NCI-H526 (cell line): ENCODE measurements at regions not wholly inside any gene's neighbourhood (a gene's known extent, or its start where the extent isn't known, plus 50 kb on each side); places are given as distances from the start of the nearest gene placed in this dataset.

Experiments used
- DNase-seq, 2 experiments: peaks; one replicate each; lab custom pipeline; 2025; lab: John Stamatoyannopoulos, UW

DNA sequence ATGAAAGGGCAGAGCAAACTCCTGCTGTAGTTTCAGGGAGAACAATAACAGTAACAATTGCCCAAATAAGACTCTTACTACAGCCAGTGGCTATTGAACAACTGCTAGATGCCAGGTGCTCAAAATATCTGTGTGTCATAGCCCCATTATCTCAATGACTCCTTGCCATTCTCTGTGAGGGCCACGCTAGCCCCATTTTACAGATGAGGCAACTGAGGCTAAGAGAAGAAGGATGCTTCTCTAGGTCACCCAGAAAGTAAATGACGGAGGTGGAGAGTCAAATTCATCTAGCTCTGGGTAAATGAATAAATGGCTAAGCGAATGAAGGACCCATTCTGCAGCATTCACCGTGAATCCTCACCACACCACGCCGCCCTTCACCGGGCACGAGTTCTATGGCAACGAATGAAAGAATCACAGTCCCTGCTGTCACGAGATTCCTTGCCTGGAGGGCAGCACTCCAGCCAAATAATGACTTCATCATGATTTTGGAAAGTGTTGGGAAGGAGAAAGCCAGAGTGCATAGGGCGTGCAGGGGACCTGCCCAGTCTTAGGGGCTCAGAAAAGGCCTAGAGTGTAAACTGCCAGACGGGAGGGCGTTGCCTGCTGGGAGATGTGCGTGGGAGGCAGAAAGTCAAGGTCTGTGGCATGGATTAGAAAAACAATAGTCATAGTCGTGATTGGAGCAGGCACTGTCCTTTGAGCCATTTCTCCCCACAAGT is 147.2 kb downstream of the C9orf50 start:
- no peak for DNase-seq

- no peak for DNase-seq
Measured at GRCh38 chr9:129472651-129473102, 148.2 kb downstream of the C9orf50 start.

DNA sequence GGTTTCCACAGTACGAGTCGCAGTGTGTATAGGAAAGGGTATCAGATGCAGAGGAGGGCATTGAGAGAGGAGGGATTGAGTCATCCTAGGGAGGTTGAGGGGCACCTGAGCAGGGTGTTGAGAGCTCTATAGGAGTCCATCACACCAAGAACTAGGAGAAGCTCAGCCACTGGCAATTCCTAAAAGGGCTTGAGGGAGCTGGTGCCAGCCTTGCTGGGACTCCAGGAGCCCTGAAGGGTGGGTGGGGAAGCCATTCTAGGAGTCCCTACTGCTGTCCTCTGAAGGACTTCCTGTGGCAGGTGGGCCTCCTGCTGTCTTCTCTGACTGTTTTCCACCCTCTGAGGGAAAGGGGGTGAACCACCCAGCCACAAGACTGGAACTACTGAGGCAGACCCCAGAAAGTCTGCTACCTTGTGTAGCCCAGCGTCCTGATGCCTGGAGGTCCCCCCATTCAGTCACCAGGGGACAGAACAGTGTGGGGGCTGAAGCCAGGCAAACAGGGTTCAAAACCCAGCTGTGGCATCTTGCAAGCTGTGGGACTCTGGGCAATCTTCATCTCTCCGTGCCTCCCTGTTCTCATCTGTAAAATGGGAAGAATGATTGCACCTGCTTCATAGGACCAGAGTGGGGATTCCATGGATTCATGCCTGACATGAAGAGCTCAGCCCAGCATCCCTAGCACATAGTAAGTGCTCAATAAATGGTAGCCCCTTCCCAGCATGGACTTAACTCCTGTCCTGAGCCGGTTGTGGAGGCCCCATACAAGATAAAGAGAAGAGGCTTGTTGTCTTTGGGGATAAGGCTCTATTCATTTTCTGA is 149.5 kb downstream of the C9orf50 start:
- DNase-seq: no peak

DNA sequence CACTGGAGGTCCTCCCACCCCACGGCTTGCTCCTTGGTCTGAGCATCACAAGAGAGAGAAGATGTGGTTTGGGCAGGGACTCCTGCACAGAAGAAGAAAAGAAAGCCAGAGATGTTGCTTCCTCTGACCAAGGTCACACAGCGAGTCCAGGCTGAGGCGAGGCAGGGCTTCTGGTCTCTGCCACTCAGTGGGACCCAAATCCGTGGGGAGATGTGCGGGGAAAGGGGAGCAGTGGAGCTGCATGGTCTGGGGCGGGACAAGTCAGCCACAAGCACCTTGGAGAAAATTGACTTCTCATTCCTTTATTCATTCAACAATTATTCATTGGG is 150.9 kb downstream of the C9orf50 start:
- no peak for DNase-seq

DNA sequence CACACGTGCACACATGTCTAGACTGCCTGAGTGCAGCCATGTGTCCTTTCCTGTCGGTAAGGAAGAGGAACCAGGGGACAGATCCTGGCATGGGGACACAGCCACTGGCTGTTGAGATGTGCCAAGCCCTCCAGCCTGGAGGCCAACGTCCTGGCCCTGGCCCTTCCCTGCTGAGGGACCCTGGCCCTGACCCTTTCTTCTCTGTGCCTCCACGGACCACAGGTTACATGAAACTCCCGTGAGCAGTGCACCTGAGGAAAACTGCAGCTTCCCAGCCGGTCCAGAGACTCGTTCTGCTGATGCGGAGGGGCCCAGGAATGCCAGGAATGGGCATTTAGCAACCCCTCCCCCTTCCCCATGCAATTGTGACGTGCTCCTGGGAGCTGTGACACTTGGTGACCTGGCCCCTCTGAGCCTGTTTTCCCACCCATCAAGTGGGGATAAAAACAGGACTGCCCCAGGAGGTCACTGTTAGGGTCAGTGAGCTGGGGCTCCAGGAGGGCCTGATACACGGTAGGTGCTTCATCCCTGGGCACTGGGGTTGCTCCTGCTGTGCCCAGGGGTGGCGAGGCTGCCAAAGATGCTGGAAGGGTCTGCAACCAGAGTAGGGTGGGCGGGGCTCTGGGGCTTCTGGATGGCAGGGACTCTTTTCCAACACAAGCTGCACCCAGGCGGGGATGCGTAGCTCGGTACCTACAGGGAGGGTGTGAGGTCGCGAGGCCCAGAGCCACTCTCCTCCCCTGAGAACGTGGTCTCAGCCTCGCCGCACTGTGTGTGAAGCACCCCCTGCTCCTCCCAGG is 151.5 kb downstream of the C9orf50 start:
- DNase-seq: no peak

DNA sequence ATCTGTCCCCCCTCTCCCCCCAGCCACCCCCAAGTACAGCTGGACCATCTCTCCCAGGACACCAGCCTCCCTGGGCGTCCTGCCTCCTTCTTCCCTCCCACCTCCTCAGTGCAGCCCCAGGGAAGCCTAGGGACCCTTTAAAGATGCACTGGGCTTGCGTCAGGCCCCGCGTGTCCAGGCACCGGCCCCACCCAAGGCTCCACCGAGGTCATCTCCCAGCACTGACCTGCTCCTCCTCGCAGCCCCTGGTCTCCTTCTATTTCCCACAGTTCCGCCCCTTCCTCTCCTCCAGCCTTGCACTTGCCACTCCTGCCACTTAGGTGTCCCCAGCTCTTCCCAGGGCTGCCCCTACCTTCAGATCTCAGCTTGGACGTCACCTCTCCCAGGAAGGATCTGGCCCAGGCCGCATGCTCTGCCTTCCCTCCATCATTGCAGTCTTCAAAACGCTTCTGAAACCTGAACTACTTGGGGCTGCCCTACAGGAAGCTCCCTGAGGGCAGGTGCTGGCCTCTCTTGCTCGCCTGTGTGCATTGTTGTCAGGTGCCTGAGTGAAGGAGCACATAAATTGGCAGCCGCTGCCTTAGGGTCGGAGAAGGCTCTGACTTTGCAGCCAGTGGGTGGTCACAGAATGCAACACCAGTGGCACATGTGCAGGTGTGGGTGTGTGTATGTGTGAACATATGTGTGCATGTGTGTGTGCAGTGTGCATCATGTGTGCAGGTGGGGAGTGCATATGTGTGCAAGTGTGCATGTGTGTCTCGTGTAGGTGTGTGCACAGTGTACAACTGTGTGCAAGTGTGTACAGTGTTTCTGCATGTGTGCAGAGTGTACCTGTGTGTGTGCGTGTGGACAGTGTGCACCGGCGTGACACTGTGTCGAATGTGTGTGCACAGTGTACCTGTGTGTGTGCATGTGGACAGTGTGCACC is 152.9 kb downstream of the C9orf50 start:
- no peak for DNase-seq

DNA sequence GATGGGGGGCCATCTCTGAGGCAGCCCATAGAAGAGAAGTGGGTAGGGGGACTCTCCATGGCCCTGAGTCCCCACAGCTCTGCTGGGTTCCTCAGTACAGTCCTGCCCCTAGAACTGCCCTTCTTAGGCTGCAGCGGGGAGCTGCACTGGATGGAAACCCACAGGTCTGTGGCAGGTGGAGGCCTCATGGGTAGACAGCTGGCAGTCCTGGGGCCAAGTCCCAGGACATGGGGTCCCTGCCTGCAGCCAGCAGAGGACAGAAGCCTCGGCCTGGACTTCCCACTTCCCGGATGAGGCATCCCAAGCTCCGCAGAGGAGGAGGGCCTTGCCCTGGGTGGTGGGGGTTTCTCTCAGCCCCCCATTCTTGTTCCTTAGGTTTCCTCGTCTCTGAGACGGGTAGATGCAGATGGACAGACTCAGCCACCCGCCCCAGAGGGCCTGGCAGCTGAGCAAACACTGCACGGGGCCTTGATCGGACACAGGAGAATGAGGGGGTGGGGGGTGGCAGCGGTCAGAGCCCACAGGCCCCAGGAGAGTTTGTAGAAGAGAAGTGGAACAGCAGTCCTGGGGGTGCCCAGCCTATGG is 153.8 kb downstream of the C9orf50 start:
- peak in 1 of 2 experiments; percentile 18 for DNase-seq

- no peak for DNase-seq
Measured at GRCh38 chr9:129465834-129466535, 154.9 kb downstream of the C9orf50 start.

DNA sequence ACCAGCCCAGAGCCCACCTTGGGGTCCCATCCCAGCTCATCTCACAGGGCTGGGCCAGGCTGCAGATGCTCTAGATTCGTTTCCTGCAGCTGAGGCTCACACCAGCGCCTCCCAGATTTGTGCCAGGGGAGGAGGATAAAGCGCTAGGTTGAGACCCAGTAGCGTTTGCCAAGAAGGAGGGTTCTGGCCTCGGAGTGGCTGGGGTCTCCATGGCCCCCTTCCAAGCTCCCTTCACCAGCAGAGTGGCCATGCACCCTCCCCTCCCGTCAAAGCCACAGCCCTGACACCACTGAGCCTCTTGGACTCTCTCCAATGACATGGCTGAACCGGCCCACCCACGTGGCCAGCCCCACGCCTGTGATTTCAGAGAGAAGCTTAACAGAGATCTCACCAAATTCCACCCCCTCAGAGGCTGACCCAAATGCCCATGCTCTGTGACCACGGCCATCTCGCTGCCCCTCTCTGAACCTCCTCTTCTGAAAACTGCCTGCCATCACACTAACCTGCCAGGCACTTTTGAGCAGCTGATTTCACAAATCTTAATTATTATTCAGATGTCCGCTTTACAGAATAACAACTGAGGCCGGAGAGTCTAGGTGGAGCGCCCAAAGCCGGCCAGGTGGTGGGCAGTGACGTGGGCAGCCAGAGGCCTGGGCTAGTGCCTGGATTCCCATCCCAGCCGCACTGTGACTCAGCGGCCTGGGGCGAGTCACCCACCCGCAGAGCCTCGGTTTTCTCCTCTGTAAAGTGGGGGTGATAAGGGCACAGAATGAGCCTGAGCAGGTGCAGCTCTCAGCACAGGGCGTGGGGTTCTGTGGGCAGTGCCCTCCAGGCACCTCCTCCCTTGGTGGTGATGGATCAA is 155.7 kb downstream of the C9orf50 start:
- no peak for DNase-seq

- DNase-seq: no peak
Measured at GRCh38 chr9:129463994-129464393, 156.9 kb downstream of the C9orf50 start.

DNA sequence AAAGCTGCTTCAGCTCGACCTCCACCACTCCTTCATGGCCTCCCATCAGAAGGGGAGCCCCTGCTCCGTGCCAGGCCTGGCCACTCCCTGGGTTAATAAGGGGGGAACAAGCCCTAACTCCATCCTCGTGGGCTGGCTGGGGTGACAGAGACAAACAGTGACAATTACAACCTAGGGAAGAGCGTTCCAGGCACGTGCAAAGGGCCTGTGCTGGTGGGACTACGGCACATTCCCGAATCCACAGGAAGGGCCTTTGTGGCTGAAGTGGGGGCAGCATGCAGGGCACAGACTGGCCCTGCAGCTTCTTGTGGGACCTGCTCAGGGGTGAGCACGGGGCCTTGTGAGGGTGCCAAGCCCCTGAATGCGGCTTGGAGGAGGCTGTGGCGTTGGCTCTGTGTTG is 157.4 kb downstream of the C9orf50 start:
- no peak for DNase-seq

GRCh38 chr9:129462360-129462759 is 158.5 kb downstream of the C9orf50 start:
- no peak for DNase-seq

DNA sequence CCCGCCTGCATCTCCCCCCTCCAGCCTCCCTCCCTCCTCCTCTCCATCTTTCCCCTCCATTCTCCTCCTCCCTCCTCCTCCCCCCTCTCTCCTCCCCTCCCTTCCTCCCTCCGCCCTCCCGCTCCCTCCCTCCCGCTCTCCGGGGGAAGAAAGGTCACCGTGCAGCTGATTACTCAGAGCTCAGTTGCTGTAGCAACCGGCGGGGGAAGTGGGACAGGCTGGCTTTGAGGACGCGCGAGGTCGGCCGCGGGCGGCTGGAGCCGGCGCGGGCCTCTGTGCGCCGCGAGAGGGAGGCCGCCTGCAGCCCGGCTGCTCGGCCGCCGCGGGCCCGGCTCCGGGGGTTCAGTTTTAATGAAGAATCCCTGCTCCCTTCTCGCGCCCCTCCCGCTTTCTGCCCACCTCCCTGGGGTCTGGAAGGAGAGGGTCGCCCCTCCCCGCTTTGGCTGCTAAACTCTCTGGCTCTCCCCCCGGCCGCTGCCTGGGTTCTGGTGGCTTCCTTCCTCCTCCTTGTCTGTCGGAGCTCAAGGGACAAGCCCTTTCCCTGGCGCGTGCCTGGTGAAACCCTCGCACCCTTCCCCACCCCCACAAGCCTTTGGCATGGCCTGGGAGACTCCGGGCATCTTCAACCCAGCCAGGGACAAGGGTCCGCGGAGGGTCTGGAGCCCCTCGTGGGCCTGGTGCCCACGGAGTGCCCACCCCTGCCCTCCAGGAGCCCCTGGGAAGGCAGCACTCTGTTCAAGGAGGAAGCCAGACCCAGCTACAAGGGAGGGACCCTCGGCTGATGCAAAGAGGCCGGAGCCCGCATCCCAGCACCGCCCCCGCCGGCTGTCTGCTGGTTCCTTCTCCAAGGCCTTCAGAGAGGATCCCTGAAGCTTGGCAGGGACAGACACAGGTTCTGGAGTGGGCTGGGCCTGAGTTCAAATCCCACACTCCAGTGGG is 160.3 kb downstream of the C9orf50 start:
- peak; percentile 92 to 96 for DNase-seq

DNA sequence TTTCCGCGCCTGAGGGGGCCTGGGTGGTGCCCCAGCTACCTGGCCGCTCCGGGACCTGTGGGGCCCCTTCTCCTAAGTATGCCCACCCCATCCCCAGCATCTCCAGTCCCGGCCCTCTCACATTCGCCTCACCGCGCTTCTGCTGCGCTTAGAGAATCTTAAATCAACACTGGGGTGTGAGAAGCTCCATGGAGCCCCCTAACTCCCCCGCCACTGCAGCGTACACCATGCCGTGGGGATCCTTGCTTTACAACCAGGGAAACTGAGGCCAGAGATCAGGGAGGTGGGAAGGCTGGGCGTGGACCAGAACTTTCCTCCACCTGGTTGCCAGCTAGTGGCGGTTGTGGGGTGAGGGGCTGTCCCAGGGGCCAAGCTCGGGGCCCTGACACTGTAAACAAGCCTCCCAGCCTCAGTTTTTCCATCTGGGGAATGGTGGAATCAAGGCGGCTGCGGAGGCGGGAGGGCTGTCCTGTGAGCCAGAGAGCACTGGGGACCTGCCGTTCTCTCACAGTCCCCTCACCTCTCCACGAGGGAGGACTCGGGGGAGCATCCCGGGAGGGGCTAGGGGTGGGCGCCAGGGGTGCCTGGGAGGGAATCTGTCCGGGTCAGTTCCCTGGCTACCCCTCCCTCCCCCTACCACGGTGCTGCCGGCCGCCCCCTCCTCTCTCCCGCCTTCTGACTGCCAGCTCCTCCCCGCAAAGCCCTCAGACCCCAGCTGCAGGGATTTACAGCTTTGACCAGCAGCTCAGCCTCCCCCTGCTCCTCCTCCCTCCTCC is 161.2 kb downstream of the C9orf50 start:
- peak in 1 of 2 experiments; percentile 50 for DNase-seq

GRCh38 chr9:129458663-129459546 is 162.0 kb downstream of the C9orf50 start:
- peak in 1 of 2 experiments; percentile 48 for DNase-seq

GRCh38 chr9:129458155-129458661 is 162.7 kb downstream of the C9orf50 start:
- DNase-seq: no peak
